ENCODE measurements at regions not wholly inside any gene's neighbourhood (a gene's known extent, or its start where the extent isn't known, plus 50 kb on each side); places are given as distances from the start of the nearest gene placed in this dataset.

DNA sequence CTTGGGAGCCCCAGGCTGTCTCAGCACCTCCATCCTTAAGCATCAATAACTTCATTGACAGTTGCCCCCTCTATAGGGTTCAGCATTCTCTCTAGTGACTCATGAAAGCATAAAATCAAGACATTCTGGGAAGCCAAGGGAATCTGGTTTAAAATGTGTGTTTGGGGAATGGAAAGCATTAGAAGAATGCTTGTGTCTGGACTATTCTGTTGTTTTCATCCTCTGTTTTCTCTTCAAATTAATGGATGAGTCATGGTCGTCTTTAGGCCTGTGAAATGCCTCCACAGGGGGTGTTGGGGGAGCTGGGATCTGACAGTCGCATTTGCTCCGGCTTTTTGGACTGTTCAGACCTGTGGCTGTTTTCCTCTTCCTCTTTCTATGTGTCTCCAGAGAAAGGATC lies 279.7 kb downstream of the CDC5L start:
- peaks cover 0 to 11% (median 0%) of the 10 kb centered on the region in 7 donors for H3K27me3 ChIP-seq (replicated peaks in 1 of 7)
- WGBS, 5 donors, result 68 to 78% (median 76%) methylated on average over 3 of the region's 3 CpGs
- H3K4me1 ChIP-seq, result peaks cover 0 to 7% (median 0%) of the 10 kb centered on the region in 6 donors
- intact Hi-C loops (cut with DNase I; ENCODE audit: low total_unique reads), result no loop called here
- H3K9me3 ChIP-seq, result no peaks in the 10 kb centered on the region
- no peak for TF ChIP-seq CTCF (IDR thresholded peaks at IDR 0.05 in 8 of 11, conservative IDR thresholded peaks at IDR 0.05 in 3 of 11)
- TF ChIP-seq POLR2AphosphoS5 (IDR thresholded peaks at IDR 0.05), result no peak
- TF ChIP-seq POLR2A (IDR thresholded peaks at IDR 0.05), result no peak
- no peak overlapping the region for H3K4me3 ChIP-seq
- H3K36me3 ChIP-seq, result no peaks in the 10 kb centered on the region
- no peak overlapping the region for H3K27ac ChIP-seq
- no peak for DNase-seq

- Histone ChIP-seq H3K4me3 (no peak overlapping the region), H3K36me3 (no peaks in the 10 kb centered on the region), H3K27me3 (replicated peaks in 1 of 7) (peaks cover 0 to 15% (median 0%) of the 10 kb centered on the region in 7 donors), H3K27ac (no peak overlapping the region), H3K9me3 (no peaks in the 10 kb centered on the region), H3K4me1 (peaks cover 0 to under 1% (median 0%) of the 10 kb centered on the region in 6 donors)
- TF ChIP-seq POLR2AphosphoS5 (IDR thresholded peaks at IDR 0.05), result no peak
- TF ChIP-seq CTCF (IDR thresholded peaks at IDR 0.05 in 8 of 11, conservative IDR thresholded peaks at IDR 0.05 in 3 of 11), result peak in 8 of 11 experiments; percentile 29 to 60 (median 52)
- intact Hi-C loops (cut with DNase I; ENCODE audit: low total_unique reads), result no loop called here
- 59 to 79% (median 72%) methylated on average over 9 of the region's 9 CpGs for WGBS, 5 donors
- no peak for DNase-seq
Observed at GRCh38 chr6:44667668-44668390, 280.3 kb downstream of the CDC5L start.

DNA sequence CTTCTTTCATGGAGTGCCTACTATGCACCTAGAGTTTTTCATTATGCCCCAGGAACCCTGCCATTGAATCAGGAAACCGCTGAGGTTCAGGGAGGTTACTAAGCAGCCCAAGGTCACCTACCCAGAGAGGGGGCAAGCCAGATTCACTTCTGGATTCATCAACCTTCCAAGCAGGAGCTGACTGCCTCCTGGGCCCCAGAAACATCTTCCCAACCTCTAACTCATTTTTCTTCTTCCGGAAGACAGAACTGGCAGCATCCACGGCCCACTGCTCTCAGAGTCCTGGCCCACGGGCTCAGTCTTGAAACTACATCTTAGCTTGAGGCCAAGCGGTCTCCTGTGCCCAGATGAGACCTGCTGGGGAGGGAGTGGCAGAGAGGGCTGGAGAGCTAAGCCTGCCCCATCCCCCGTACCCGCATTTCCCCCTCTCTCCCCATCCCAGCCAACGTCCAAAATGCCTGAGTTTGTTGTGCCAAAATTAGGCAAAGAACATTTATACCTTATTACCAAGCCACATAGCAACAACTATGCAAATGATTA lies 281.0 kb downstream of the CDC5L start:
- intact Hi-C loops (cut with DNase I; ENCODE audit: low total_unique reads), result no loop called here
- no peak for DNase-seq
- H3K27ac ChIP-seq, result no peak overlapping the region
- H3K27me3 ChIP-seq (replicated peaks in 1 of 7), result peaks cover 0 to 17% (median 0%) of the 10 kb centered on the region in 7 donors
- H3K4me3 ChIP-seq, result no peak overlapping the region
- H3K4me1 ChIP-seq, result no peaks in the 10 kb centered on the region
- TF ChIP-seq CTCF (IDR thresholded peaks at IDR 0.05 in 8 of 11, conservative IDR thresholded peaks at IDR 0.05 in 3 of 11) (no peak), POLR2A (IDR thresholded peaks at IDR 0.05) (no peak), POLR2AphosphoS5 (IDR thresholded peaks at IDR 0.05) (no peak)
- no peaks in the 10 kb centered on the region for H3K36me3 ChIP-seq
- no peaks in the 10 kb centered on the region for H3K9me3 ChIP-seq
- 74 to 89% (median 80%) methylated on average over 8 of the region's 8 CpGs for WGBS, 5 donors
